ENCODE measurements at regions not wholly inside any gene's neighbourhood (a gene's known extent, or its start where the extent isn't known, plus 50 kb on each side); places are given as distances from the start of the nearest gene placed in this dataset.
"Not testable (repeated sequence)": the region's sequence is repeated elsewhere in the genome, so short reads cannot be mapped to it uniquely, and the experiment has no call there.

DNA sequence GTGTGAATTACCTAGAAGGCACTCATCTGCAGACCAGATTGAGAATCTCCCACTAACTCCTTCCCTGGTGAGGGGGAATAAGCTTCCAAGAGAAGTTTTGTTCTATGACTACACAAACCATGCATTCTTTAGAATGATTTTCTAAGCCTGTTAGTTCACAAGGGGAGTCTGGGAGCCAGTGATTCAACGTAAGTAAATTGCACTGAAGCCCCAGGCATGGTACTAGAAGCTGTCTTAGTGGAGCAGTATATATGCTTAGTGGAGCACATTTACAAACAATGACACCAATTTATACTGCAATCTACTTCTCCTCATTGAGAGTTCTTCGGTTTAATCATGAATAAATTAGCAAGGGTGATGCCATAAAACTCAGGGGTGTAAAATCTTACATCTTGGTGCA is 209.9 kb upstream of the LRRC61 start:
- not testable (repeated sequence) for DNase-seq

DNA sequence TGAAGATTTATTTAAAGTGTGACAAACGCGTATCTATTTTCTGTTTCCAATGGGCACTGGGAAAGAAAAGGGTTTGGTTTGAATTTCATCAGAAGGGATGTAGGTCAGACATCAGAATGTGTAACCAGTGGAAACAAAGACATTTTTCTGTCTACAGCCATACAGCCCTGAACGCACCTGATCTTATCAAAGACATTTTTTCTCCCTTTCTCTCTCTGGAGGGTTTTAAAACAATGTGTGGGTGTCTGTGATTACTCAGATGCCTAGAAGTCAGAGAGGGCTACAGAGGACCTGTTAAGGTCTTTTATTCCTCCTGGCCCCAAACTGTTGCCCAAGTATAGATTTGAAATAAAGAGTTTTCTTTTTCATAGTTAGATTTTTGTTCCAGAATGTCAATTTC is 208.6 kb upstream of the LRRC61 start:
- DNase-seq: not testable (repeated sequence)

DNA sequence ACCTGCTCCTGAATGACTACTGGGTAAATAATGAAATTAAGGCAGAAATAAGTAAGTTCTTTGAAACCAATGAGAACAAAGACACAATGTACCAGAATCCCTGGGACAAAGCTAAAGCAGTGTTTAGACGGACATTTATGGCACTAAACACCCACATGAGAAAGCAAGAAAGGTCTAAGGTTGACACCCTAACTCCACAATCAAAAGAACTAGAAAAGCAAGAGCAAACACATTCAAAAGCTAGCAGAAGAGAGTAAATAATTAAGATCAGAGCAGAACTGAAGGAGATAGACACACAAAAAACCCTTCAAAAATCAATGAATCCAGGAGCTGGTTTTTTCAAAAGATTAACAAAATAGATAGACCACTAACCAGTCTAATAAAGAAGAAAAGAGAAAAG is 203.2 kb upstream of the LRRC61 start:
- not testable (repeated sequence) for DNase-seq

DNA sequence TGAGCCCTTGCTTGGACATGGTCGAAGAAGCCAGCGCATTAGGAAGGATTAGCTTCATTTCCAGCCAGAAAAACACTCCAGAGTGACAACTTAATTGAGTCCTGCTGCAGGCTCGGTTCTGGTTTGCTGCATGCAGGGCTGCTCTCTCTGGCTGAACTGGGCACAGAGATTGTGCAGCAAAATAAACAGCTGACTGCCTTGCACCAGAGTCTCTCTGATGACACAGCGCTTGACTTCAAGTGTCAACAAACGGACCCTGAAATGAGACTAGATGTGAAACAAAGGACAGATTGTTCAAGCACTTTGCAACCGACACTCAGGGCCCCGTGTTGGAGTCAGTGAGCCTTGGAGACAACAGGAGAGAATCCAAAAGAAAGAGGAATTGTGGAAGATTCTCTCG is 197.3 kb upstream of the LRRC61 start:
- not testable (repeated sequence) for DNase-seq

DNA sequence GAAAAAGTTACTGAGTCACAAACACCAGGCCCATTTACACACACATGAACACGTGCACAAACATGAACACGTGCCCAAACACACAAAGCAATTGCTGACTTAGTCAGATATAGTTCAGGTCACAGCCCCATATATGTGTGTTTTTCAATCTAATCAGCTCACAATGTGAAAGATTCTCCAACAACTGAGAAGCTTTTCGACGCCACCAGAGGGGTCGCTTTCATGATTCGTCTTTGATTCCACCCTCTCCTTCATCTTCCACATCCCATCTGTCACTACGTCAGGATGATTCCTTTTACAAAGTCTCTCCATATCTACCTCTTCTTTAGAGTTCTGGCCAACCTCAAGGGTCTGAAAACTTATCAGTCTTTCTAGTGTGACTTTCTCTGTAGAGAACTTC is 188.7 kb upstream of the LRRC61 start:
- not testable (repeated sequence) for DNase-seq

DNA sequence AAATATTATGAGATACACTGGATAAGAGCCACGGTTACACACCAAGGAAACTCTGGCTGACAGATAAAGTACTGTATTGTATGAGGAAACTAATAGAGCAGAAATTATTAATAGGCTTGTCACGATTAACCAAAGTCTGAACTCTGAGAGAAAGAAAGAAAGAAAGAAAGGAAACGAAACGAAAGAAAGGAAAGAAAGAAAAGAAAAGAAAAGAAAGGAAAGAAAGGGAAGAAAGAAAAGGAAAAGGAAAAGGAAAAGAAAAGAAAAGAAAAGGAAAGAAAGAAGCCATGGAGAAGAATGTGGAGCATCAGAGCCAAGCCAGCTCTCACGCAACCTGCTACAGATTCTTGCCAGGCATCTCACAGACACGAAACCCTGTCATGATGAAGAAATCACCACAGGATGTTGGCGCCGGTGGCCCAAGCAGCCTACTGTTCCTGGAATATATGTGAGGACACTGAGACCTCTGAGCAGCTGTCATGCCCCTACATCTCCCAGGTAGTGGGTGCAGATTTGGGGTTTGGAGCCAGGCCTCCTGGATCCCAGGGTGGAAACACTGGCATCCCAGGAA is 187.4 kb upstream of the LRRC61 start:
- DNase-seq: not testable (repeated sequence)

DNA sequence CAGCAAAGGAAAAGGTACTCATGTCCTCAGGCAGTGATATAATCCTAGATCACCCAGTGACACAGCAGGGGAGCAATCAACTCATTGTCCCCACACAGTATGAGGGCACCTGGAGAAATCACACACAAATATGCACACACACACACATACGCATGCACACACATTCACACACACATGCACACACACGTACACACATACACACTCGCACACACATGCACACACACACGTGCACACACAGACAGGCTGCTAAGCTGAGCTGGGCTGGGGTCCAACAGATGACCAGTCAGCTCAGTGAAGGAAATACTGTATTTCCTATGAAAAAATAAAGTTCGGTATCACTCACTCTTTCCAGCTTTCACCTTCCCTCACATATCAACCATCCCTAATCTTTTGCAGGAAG is 183.3 kb upstream of the LRRC61 start:
- not testable (repeated sequence) for DNase-seq

DNA sequence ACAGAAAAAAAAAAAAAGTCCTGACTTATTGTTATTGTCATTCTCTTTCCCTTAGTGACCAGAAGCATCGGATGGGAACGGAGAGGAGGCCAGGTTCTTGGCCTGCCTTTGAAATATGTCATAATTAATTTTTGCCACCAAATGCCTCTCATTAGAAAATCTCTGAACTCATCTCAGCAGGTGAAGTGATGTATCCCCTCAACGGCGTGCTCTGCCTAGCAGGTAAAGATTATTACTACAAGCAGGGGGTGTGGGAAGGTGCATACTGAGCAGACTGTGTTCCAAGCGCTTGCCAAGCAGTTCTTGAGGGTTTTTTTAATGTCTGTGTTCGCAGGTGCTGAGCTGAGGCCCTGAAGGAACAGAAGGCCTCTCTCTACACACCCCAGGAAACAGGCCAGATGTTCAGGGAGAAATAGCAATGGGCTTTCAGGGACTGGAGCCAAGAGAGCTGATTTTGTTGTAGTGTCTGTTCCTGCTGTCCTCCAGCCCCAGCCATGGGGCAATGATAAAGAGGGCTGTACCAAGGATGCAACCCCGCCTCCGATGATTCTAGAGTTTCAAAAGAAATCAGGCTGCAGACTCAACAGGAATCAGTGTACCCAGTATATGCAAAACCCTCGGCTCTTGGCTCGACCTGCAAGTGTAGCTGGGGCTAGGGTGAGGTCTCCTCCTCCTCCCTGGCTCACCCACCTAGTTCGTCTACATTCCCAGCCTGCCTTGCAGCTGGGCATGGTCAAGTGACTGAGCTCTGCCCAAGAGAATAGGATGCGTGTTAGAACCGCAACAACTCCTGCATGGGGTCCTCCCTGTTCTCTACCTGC is 181.4 kb upstream of the LRRC61 start:
- peak; percentile 86 for DNase-seq

DNA sequence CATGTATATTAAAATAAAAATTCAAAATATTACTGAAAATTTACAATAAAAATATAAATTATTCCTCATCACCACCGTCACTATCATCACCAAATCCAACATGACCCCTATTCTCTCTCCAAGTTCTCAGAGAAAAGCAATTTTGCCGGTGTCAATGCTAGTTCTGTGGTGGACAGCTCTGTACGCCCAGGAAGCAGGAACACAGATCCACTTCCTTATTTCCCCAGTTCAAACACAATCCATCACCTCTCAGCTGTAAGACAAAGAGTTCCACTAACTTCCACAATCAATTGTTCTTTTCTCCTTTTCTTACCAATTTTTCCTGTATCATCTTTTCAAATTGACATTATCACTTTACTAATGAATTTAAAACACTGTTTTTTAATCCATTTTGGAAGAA is 177.0 kb upstream of the LRRC61 start:
- not testable (repeated sequence) for DNase-seq

DNA sequence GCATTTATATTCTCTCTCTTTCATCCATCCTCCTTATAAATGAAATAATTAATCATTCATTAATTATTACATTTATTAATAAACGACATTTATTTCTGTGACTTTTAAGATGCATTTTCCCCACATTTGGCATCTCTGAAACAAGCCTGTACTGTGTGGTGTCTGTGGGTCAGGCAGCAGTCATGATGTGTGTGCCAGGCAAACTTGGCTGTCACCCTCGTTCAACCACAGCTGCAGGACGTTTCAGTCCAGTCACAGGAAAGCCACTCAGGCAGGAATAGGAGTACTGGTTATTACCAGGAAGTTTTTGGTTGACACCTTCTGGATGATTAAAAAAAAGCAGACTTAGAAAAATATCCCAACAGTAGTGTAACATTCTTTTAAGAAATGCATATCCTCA is 175.6 kb upstream of the LRRC61 start:
- DNase-seq: not testable (repeated sequence)

DNA sequence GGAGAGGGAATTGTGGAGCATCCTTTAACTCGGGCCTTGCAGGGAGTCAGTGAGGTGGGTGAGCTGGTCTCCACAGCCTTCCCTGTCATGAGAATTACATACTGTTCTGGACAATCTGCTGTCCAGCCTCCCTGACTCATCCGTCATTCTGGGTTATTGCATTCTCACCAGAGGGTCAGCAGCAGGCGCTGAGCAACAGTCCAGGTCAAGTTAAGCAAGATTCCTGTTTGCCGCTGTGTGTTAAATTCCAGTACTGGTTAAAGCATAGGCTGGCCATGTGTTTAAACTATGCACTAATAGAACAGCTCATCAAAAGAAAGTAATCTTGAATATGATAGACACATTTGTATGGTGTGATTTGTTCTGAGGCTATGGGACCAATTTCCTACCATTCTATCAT is 167.1 kb upstream of the LRRC61 start:
- DNase-seq: not testable (repeated sequence)

DNA sequence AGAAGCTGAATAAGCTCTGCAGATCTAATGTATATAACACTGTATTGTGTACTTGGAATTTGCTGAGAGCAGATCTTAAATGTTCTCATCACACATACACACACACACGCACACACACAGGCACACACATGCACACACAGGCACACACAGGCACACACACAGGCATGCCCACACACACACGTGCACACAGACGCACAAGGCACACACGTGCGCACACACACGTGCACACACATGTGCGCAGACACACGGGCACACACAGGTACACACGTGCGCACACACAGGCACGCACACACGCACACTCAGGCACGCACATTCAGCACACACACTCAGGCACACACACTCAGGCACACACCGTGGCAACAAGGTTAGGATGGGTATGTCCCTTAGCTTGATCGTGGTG is 164.5 kb upstream of the LRRC61 start:
- not testable (repeated sequence) for DNase-seq

DNA sequence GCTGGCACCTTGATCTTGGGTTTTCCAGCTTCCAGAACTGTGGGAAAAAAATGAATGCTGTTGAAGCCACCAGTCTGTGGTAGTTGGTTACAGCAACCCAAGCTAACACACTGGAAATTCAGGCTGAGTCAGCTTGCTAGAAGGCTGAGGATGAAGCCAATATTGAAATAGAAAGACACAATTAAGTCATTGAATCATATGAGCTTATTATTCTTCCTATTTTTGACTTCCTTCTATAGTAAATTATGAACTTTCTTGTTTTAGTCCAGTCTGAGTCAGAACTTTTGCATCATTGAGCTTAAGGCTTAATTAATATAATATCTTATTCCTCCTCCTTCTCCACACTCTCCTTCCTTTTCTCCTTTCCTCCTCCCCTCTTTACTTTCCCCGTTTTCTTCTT is 153.6 kb upstream of the LRRC61 start:
- DNase-seq: not testable (repeated sequence)

DNA sequence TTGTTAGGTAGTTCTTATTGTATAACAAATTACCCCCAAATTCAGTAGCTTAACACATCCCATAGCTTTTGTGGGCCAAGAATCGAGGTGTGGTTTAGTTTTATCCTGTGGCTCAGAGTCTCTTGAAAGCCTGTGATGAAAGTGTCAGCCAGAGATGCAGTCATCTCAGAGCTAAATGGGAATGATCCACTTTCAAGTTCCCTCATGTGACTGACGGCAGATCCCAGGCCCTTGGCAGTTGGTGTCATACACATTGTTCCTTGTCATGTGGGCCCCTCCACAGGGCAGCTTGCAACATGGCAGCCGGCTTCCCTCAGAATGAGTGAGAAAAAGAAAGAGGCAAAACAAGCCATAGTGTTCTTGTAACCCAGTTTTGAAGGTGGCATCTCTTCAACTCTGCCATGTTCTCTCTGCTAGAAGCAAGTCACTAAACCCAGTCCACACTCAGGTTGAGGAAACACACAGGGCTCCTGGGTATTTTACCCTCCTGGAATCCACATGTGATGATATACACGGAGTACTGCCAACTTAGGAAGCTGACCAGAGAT is 153.1 kb upstream of the LRRC61 start:
- not testable (repeated sequence) for DNase-seq

DNA sequence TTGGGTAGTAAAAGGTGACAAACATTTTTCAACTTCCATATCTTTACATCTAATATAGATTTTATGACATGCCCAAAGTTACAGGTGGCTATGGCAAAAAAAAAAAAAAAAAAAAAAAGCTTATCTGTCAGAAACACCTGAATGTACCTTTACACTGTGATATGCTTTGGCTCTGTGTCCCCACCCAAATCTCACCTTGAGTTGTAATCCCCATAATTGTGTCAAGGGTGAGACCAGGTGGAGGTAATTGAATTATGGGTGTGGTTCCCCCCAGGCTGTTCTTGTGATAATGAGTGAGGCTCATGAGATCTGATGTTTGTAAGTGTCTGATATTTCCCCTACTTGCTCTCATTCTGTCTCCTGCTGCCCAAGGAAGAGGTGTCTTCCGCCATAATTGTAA is 139.6 kb upstream of the LRRC61 start:
- not testable (repeated sequence) for DNase-seq

DNA sequence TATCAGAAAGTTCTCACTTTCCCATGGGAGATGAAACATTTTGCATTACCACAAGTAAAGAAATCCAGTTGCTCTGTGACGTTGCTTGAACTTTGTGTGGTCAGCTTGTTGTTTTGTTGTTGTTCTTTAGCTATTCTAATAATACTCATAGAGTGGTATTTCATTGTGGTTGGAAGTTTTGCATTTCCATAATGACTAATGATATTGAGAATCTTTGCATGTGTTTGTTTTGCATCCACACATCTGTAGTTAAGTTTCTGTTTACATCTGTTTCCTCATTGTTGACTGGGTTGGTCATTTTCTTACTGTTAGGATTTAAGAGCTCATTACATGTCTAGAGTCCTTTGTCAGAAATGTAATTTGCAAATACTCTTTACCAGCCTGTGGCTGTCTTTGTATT is 133.2 kb upstream of the LRRC61 start:
- DNase-seq: not testable (repeated sequence)

DNA sequence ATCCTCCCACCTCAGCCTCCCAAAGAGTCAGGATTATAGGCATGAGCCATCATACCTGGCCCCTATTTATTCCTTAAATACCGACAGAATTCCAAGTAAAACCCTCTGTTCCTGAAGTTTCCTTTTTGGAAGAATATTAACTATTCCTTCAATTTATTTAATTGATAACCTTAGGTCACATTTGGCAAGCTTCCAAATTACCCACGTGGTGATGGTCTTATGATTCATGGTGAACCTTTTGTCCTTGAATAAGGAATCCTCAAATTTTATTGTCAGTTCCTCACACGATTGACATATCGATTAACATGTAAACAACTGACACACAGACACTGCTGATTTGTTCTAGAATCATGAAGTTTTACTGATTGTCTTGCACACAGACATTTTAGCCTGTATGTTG is 130.6 kb upstream of the LRRC61 start:
- not testable (repeated sequence) for DNase-seq

DNA sequence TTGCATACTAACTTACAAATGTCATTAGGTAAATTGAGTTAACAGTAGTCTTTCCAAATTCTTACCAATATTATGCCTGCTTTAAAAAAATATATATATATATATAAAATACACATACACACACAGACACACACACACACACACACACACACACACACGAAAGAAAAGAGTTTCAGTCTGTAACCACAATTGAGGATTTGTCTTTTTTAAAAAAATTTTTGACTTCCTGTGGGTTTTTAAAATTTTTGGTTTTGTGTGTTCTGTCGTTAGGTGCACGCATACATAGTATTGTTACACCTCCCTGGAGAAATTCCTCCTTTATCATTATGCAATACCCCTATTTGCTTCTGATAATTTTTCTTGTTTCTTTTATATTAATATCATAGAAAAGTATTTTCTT is 129.3 kb upstream of the LRRC61 start:
- DNase-seq: not testable (repeated sequence)
